ENCODE measurements at regions not wholly inside any gene's neighbourhood (a gene's known extent, or its start where the extent isn't known, plus 50 kb on each side); places are given as distances from the start of the nearest gene placed in this dataset.

GRCh38 chr9:103985077-103985476 is 109.0 kb upstream of the SMC2 start:
- H3K4me2 ChIP-seq (ENCODE audit: insufficient read depth in 1 of 2, low read depth in 2 of 2, low read length in 2 of 2), result no peak overlapping the region
- H3K18ac ChIP-seq (ENCODE audit: extremely low read depth, low read length), result no peak overlapping the region
- H3K4me1 ChIP-seq (replicated peaks in 1 of 4; ENCODE audit: control insufficient read depth in 3 of 4, insufficient read depth in 4 of 4, low read length in 3 of 4), result no peaks in the 10 kb centered on the region
- no peak overlapping the region for H2BK12ac ChIP-seq (ENCODE audit: low read depth, low read length)
- no peak overlapping the region for H2BK120ac ChIP-seq (replicated peaks; ENCODE audit: low read depth, low read length)
- H3K27me3 ChIP-seq (replicated peaks in 1 of 4; ENCODE audit: control insufficient read depth in 3 of 4, extremely low read depth in 1 of 4, insufficient read depth in 3 of 4, low read length in 3 of 4), result no peaks in the 10 kb centered on the region
- no peak overlapping the region for H2BK15ac ChIP-seq (ENCODE audit: low read length)
- CTCF ChIA-PET (ENCODE audit: partially characterized antibody), result no interaction called here
- H3K36me3 ChIP-seq (ENCODE audit: control insufficient read depth in 2 of 4, insufficient read depth in 4 of 4, low read length in 3 of 4), result no peaks in the 10 kb centered on the region
- no peak overlapping the region for H4K91ac ChIP-seq (replicated peaks; ENCODE audit: insufficient read length, low read length)
- H3K79me2 ChIP-seq (ENCODE audit: control insufficient read depth in 1 of 2, insufficient read depth in 2 of 2, low read length in 2 of 2), result no peaks in the 10 kb centered on the region
- no peaks in the 10 kb centered on the region for H3K79me1 ChIP-seq (ENCODE audit: low read depth, low read length)
- no peaks in the 10 kb centered on the region for H3K9me3 ChIP-seq (ENCODE audit: insufficient read depth in 2 of 2, low read depth in 1 of 2, low read length in 1 of 2)
- no peak overlapping the region for H4K5ac ChIP-seq (ENCODE audit: insufficient read length, low read depth, low read length)
- no peaks in the 10 kb centered on the region for H4K20me1 ChIP-seq (replicated peaks in 1 of 2; ENCODE audit: control insufficient read depth in 1 of 2, insufficient read depth in 2 of 2, low read length in 2 of 2)
- H4K8ac ChIP-seq (ENCODE audit: extremely low read depth, insufficient read depth, low read length), result no peak overlapping the region
- no peak overlapping the region for H2AK5ac ChIP-seq (ENCODE audit: low read depth, low read length)
- POLR2A ChIA-PET (ENCODE audit: partially characterized antibody), result no interaction called here
- FAIRE-seq (no peak), DNase-seq (ENCODE audit: low read depth in 1 of 2, low spot score in 2 of 2) (no peak)
- H2BK5ac ChIP-seq (ENCODE audit: low read depth, low read length), result no peak overlapping the region
- H3K27ac ChIP-seq (ENCODE audit: low read depth, low read length), result no peak overlapping the region
- WGBS, 2 experiments (ENCODE audit: extremely low coverage in 1 of 2, insufficient coverage in 1 of 2, insufficient read length in 1 of 2, insufficient replicate concordance in 2 of 2, low coverage in 1 of 2, low lambda C conversion rate in 2 of 2, missing lambda C conversion rate in 1 of 2), result 92% methylated on average over 1 of the region's 1 CpG; no CpG with 5 or more reads in 1 of the 2 experiments
- no peak overlapping the region for H3K56ac ChIP-seq (replicated peaks; ENCODE audit: insufficient read length, low read depth, low read length)
- no peak overlapping the region for H3K23ac ChIP-seq (ENCODE audit: insufficient read length)
- no peak overlapping the region for H2AFZ ChIP-seq (ENCODE audit: low read length)
- TF ChIP-seq ATF3 (IDR thresholded peaks at IDR 0.05; ENCODE audit: insufficient read depth, low read depth, low read length), result no peak
- no peak for TF ChIP-seq KDM1A (IDR thresholded peaks at IDR 0.05; ENCODE audit: borderline replicate concordance, low read length)
- TF ChIP-seq POLR2A (IDR thresholded peaks at IDR 0.05; ENCODE audit: control extremely low read depth in 1 of 2, low read depth in 2 of 2, low read length in 2 of 2), result no peak
- TF ChIP-seq SUZ12 (IDR thresholded peaks at IDR 0.05; ENCODE audit: low read length), result no peak
- TF ChIP-seq SP1 (IDR thresholded peaks at IDR 0.05; ENCODE audit: low read depth, low read length), result no peak
- TF ChIP-seq SP2 (IDR thresholded peaks at IDR 0.05; ENCODE audit: low read length), result no peak
- TF ChIP-seq RAD21 (IDR thresholded peaks at IDR 0.05 in 1 of 2, conservative IDR thresholded peaks at IDR 0.05 in 1 of 2; ENCODE audit: low read depth in 2 of 2, low read length in 2 of 2), result no peak
- no peak for TF ChIP-seq SAP30 (IDR thresholded peaks at IDR 0.05; ENCODE audit: insufficient read depth, insufficient replicate concordance, low read length)
- TF ChIP-seq JUN (IDR thresholded peaks at IDR 0.05; ENCODE audit: low read depth, low read length), result no peak
- TF ChIP-seq KDM4A (IDR thresholded peaks at IDR 0.05; ENCODE audit: low read depth, low read length, severe bottlenecking), result no peak
- H3K4me3 ChIP-seq (ENCODE audit: extremely low read depth in 1 of 4, insufficient read depth in 2 of 4, low read depth in 3 of 4, low read length in 4 of 4), result no peak overlapping the region
- no peak overlapping the region for H2BK20ac ChIP-seq (ENCODE audit: low read length)
- no peaks in the 10 kb centered on the region for H3K23me2 ChIP-seq (ENCODE audit: low read depth, low read length)
- no peak overlapping the region for H3K9ac ChIP-seq (replicated peaks in 1 of 4; ENCODE audit: extremely low read depth in 1 of 4, low read depth in 3 of 4, low read length in 3 of 4)
- H3K4ac ChIP-seq (replicated peaks; ENCODE audit: insufficient read length, low read depth, low read length), result no peak overlapping the region
- H3K14ac ChIP-seq (ENCODE audit: insufficient read length), result no peak overlapping the region
